ENCODE measurements at regions not wholly inside any gene's neighbourhood (a gene's known extent, or its start where the extent isn't known, plus 50 kb on each side); places are given as distances from the start of the nearest gene placed in this dataset.

- TF ChIP-seq YY1 (IDR thresholded peaks at IDR 0.05; ENCODE audit: low read depth, low read length): no peak
- TF ChIP-seq, protein P1, sequence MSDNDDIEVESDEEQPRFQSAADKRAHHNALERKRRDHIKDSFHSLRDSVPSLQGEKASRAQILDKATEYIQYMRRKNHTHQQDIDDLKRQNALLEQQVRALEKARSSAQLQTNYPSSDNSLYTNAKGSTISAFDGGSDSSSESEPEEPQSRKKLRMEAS (IDR thresholded peaks at IDR 0.05; ENCODE audit: low read depth, low read length): no peak
These were observed 1237.5 kb upstream of the GYPC start for GRCh38 chr2:125418483-125418882.

Data from GM12878 (cell line).